GM23338 (cell line): ENCODE measurements at regions not wholly inside any gene's neighbourhood (a gene's known extent, or its start where the extent isn't known, plus 50 kb on each side); places are given as distances from the start of the nearest gene placed in this dataset.

Source experiments
- ATAC-seq: fragments of 200-7000 bp; cut with Tn5 transposase; 3 replicates; pipeline ENCODE4 v1.9.1; 2020
- DNase-seq: peaks from one replicate; pipeline ENCODE4 v3.0.0-alpha.2; 2015; ENCODE audit warnings: low spot score
- H2AFZ ChIP-seq: fragments of 200-600 bp; sonication (generic); 2 replicates; pipeline ENCODE4 v1.8.0; 2016; ENCODE audit warnings: antibody characterized with exemption, mild to moderate bottlenecking, moderate library complexity
- H3F3A ChIP-seq: fragments of 200-600 bp; sonication (generic); replicated peaks from 2 replicates; pipeline ENCODE4 v1.8.0; 2017; ENCODE audit warnings: antibody characterized with exemption, mixed run types, low read depth
- H3K27ac ChIP-seq: fragments of 200-600 bp; sonication (generic); 2 replicates; pipeline ENCODE4 v1.6.1; 2016; ENCODE audit warnings: low read depth
- H3K27me3 ChIP-seq: fragments of 200-600 bp; sonication (generic); 2 replicates; pipeline ENCODE4 v1.8.0; 2016; ENCODE audit warnings: mild to moderate bottlenecking, mixed run types, moderate library complexity; ENCODE audit not compliant: insufficient read depth
- H3K36me3 ChIP-seq: fragments of 200-600 bp; sonication (generic); 2 replicates; pipeline ENCODE4 v1.8.0; 2016; ENCODE audit warnings: mild to moderate bottlenecking; ENCODE audit not compliant: insufficient read depth
- H3K4me1 ChIP-seq: fragments of 200-600 bp; sonication (generic); 2 replicates; pipeline ENCODE4 v1.8.0; 2016; ENCODE audit warnings: mild to moderate bottlenecking, moderate library complexity; ENCODE audit not compliant: insufficient read depth
- H3K4me2 ChIP-seq: fragments of 200-600 bp; sonication (generic); 2 replicates; pipeline ENCODE4 v1.7.1; 2017; ENCODE audit warnings: mixed run types
- H3K4me3 ChIP-seq: fragments of 200-600 bp; sonication (generic); 2 replicates; pipeline ENCODE4 v1.6.1; 2016; ENCODE audit warnings: mixed run types
- H3K79me2 ChIP-seq: fragments of 200-600 bp; sonication (generic); replicated peaks from 2 replicates; pipeline ENCODE4 v1.8.0; 2017; ENCODE audit warnings: mild to moderate bottlenecking; ENCODE audit not compliant: insufficient read depth
- H3K9me2 ChIP-seq: fragments of 200-600 bp; sonication (generic); 2 replicates; pipeline ENCODE4 v1.8.0; 2017; ENCODE audit not compliant: insufficient read depth
- H4K20me1 ChIP-seq: fragments of 200-600 bp; sonication (generic); replicated peaks from 2 replicates; pipeline ENCODE4 v1.8.0; 2017; ENCODE audit warnings: mild to moderate bottlenecking; ENCODE audit not compliant: insufficient read depth
- H3K27ac Mint-ChIP-seq: 2 replicates; pipeline ENCODE4 v1.8.0; 2020; ENCODE audit warnings: inconsistent platforms, mild to moderate bottlenecking, moderate library complexity, mixed read lengths
- H3K27me3 Mint-ChIP-seq: 3 replicates; pipeline ENCODE4 v1.8.0; 2022; ENCODE audit warnings: low read depth, mild to moderate bottlenecking, moderate library complexity, mixed read lengths, inconsistent platforms; ENCODE audit not compliant: insufficient read depth, poor library complexity
- H3K36me3 Mint-ChIP-seq: 3 replicates; pipeline ENCODE4 v1.8.0; 2021; ENCODE audit warnings: low read depth, mild to moderate bottlenecking, inconsistent platforms, moderate library complexity, mixed read lengths
- H3K4me1 Mint-ChIP-seq: 3 replicates; pipeline ENCODE4 v1.8.0; 2020; ENCODE audit warnings: mild to moderate bottlenecking, inconsistent platforms, mixed read lengths
- H3K4me3 Mint-ChIP-seq: 3 replicates; pipeline ENCODE4 v1.8.0; 2021; ENCODE audit warnings: moderate library complexity, mild to moderate bottlenecking, inconsistent platforms, mixed read lengths
- H3K9me3 Mint-ChIP-seq: 3 replicates; pipeline ENCODE4 v1.8.0; 2020; ENCODE audit warnings: moderate library complexity, mild to moderate bottlenecking, inconsistent platforms, mixed read lengths
- CREB1 ChIP-seq: fragments of 250-450 bp; sonication (Bioruptor Pico); IDR thresholded peaks from 2 replicates; pipeline ENCODE4 v1.5.0; 2020; ENCODE audit warnings: low read depth, mild to moderate bottlenecking, moderate library complexity
- EZH2 ChIP-seq: fragments of 200-600 bp; sonication (generic); IDR thresholded peaks from one replicate; pipeline ENCODE4 v1.8.0; 2017; ENCODE audit warnings: antibody characterized with exemption, mild to moderate bottlenecking, low read depth; ENCODE audit not compliant: unreplicated experiment
- EZH2phosphoT487 ChIP-seq: fragments of 200-600 bp; sonication (generic); IDR thresholded peaks from one replicate; pipeline ENCODE4 v1.8.1; 2018; ENCODE audit warnings: antibody characterized with exemption; ENCODE audit not compliant: unreplicated experiment
- JUNB ChIP-seq: IDR thresholded peaks from one replicate; pipeline ENCODE4 v1.6.1; 2016; ENCODE audit warnings: antibody characterized with exemption; ENCODE audit not compliant: unreplicated experiment
- NANOG ChIP-seq: IDR thresholded peaks from 2 replicates; pipeline ENCODE4 v1.6.1; 2016; ENCODE audit warnings: antibody characterized with exemption, borderline replicate concordance
- POLR2AphosphoS5 ChIP-seq: IDR thresholded peaks from 2 replicates; pipeline ENCODE4 v1.6.1; 2016; ENCODE audit warnings: antibody characterized with exemption, low read depth
- STAT1 ChIP-seq: IDR thresholded peaks from one replicate; pipeline ENCODE4 v1.6.1; 2016; ENCODE audit warnings: antibody characterized with exemption; ENCODE audit not compliant: unreplicated experiment
- ZNF114 ChIP-seq: fragments of 250-450 bp; sonication (Bioruptor Pico); IDR thresholded peaks from 2 replicates; pipeline ENCODE4 v1.5.0; 2020; ENCODE audit warnings: mild to moderate bottlenecking, moderate library complexity
- ZNF331 ChIP-seq: fragments of 250-450 bp; sonication (Bioruptor Pico); IDR thresholded peaks from 2 replicates; pipeline ENCODE4 v1.5.0; 2020; ENCODE audit warnings: low read depth, mild to moderate bottlenecking, moderate library complexity
- TF ChIP-seq, protein P1 (sequence below): IDR thresholded peaks from 2 replicates; pipeline ENCODE4 v1.6.1; 2016; ENCODE audit warnings: antibody characterized with exemption
- TF ChIP-seq, protein P2 (sequence below): fragments of 250-450 bp; sonication (Bioruptor Pico); IDR thresholded peaks from 2 replicates; pipeline ENCODE4 v1.5.0; 2020; ENCODE audit warnings: mild to moderate bottlenecking, moderate library complexity
- TF ChIP-seq, protein P3 (sequence below): IDR thresholded peaks from one replicate; pipeline ENCODE4 v1.6.1; 2018; ENCODE audit warnings: antibody characterized with exemption; ENCODE audit not compliant: unreplicated experiment

DNA sequence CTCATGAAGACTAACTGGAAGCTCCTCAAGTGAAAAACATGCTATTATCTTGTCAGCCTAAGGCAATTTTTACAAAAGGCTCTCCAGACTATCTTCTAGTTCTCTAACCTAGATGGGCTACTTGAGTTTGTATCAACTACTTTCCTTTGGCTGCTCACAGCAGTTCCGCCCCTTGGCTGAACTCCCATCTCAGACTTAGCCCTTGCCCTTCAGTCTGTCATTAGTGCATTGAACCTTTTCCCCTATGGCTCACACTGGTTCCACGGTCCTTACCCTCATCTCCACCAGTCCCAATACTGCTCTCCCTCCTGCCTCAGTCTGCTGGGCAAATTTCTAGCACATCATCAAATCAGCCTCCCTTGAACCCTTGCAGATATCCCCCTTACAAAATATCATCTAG lies 362.3 kb downstream of the PPP1R2C start (continued):
- TF ChIP-seq STAT1 (no peak), EZH2 (no peak)
- TF ChIP-seq, protein P1, sequence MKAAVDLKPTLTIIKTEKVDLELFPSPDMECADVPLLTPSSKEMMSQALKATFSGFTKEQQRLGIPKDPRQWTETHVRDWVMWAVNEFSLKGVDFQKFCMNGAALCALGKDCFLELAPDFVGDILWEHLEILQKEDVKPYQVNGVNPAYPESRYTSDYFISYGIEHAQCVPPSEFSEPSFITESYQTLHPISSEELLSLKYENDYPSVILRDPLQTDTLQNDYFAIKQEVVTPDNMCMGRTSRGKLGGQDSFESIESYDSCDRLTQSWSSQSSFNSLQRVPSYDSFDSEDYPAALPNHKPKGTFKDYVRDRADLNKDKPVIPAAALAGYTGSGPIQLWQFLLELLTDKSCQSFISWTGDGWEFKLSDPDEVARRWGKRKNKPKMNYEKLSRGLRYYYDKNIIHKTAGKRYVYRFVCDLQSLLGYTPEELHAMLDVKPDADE, result no peak

DNA sequence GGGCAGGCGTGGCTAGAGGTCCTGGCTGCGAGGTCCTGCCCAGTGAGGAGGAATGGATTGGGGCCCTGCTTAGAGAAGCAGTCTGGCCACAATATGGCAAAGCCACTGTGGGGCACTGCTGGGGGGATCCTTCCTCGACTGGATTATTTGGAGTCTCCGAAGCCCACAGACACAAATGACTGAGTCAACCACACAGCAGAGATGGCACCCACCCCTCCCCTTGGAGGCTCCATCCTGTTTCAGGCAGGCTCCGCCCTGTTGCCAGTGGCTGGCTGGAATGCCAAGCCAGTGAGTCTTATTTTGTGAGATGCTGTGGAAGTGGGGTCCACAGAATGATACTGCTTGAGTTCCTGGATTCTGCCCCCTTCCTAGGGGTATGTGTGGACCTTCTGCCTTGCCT lies 363.9 kb downstream of the PPP1R2C start:
- TF ChIP-seq JUNB, result no peak
- no peak for TF ChIP-seq EZH2phosphoT487
- no peak for TF ChIP-seq EZH2
- TF ChIP-seq STAT1, result no peak
- TF ChIP-seq, protein P1, result no peak
- TF ChIP-seq POLR2AphosphoS5, result no peak
- TF ChIP-seq, protein P2, sequence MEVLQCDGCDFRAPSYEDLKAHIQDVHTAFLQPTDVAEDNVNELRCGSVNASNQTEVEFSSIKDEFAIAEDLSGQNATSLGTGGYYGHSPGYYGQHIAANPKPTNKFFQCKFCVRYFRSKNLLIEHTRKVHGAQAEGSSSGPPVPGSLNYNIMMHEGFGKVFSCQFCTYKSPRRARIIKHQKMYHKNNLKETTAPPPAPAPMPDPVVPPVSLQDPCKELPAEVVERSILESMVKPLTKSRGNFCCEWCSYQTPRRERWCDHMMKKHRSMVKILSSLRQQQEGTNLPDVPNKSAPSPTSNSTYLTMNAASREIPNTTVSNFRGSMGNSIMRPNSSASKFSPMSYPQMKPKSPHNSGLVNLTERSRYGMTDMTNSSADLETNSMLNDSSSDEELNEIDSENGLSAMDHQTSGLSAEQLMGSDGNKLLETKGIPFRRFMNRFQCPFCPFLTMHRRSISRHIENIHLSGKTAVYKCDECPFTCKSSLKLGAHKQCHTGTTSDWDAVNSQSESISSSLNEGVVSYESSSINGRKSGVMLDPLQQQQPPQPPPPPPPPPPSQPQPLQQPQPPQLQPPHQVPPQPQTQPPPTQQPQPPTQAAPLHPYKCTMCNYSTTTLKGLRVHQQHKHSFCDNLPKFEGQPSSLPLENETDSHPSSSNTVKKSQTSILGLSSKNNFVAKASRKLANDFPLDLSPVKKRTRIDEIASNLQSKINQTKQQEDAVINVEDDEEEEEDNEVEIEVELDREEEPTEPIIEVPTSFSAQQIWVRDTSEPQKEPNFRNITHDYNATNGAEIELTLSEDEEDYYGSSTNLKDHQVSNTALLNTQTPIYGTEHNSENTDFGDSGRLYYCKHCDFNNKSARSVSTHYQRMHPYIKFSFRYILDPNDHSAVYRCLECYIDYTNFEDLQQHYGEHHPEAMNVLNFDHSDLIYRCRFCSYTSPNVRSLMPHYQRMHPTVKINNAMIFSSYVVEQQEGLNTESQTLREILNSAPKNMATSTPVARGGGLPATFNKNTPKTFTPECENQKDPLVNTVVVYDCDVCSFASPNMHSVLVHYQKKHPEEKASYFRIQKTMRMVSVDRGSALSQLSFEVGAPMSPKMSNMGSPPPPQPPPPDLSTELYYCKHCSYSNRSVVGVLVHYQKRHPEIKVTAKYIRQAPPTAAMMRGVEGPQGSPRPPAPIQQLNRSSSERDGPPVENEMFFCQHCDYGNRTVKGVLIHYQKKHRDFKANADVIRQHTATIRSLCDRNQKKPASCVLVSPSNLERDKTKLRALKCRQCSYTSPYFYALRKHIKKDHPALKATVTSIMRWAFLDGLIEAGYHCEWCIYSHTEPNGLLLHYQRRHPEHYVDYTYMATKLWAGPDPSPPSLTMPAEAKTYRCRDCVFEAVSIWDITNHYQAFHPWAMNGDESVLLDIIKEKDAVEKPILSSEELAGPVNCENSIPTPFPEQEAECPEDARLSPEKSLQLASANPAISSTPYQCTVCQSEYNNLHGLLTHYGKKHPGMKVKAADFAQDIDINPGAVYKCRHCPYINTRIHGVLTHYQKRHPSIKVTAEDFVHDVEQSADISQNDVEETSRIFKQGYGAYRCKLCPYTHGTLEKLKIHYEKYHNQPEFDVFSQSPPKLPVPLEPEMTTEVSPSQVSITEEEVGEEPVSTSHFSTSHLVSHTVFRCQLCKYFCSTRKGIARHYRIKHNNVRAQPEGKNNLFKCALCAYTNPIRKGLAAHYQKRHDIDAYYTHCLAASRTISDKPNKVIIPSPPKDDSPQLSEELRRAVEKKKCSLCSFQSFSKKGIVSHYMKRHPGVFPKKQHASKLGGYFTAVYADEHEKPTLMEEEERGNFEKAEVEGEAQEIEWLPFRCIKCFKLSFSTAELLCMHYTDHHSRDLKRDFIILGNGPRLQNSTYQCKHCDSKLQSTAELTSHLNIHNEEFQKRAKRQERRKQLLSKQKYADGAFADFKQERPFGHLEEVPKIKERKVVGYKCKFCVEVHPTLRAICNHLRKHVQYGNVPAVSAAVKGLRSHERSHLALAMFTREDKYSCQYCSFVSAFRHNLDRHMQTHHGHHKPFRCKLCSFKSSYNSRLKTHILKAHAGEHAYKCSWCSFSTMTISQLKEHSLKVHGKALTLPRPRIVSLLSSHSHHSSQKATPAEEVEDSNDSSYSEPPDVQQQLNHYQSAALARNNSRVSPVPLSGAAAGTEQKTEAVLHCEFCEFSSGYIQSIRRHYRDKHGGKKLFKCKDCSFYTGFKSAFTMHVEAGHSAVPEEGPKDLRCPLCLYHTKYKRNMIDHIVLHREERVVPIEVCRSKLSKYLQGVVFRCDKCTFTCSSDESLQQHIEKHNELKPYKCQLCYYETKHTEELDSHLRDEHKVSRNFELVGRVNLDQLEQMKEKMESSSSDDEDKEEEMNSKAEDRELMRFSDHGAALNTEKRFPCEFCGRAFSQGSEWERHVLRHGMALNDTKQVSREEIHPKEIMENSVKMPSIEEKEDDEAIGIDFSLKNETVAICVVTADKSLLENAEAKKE (CRISPR knock-in tag), result no peak
- TF ChIP-seq NANOG, result no peak
- TF ChIP-seq ZNF114 (CRISPR knock-in tag), result no peak
- no peak for TF ChIP-seq CREB1
- TF ChIP-seq, protein P3, sequence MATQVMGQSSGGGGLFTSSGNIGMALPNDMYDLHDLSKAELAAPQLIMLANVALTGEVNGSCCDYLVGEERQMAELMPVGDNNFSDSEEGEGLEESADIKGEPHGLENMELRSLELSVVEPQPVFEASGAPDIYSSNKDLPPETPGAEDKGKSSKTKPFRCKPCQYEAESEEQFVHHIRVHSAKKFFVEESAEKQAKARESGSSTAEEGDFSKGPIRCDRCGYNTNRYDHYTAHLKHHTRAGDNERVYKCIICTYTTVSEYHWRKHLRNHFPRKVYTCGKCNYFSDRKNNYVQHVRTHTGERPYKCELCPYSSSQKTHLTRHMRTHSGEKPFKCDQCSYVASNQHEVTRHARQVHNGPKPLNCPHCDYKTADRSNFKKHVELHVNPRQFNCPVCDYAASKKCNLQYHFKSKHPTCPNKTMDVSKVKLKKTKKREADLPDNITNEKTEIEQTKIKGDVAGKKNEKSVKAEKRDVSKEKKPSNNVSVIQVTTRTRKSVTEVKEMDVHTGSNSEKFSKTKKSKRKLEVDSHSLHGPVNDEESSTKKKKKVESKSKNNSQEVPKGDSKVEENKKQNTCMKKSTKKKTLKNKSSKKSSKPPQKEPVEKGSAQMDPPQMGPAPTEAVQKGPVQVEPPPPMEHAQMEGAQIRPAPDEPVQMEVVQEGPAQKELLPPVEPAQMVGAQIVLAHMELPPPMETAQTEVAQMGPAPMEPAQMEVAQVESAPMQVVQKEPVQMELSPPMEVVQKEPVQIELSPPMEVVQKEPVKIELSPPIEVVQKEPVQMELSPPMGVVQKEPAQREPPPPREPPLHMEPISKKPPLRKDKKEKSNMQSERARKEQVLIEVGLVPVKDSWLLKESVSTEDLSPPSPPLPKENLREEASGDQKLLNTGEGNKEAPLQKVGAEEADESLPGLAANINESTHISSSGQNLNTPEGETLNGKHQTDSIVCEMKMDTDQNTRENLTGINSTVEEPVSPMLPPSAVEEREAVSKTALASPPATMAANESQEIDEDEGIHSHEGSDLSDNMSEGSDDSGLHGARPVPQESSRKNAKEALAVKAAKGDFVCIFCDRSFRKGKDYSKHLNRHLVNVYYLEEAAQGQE, result no peak
- TF ChIP-seq ZNF331 (CRISPR knock-in tag), result no peak
- no peak for ATAC-seq

More for the DNA sequence above, 363.9 kb downstream of the PPP1R2C start:
- Mint-ChIP-seq H3K27me3 (peaks cover 2% of the 10 kb centered on the region), H3K36me3 (peaks cover 6% of the 10 kb centered on the region; the same call in 2 of the 3 replicates), H3K4me1 (no peaks in the 10 kb centered on the region), H3K9me3 (no peaks in the 10 kb centered on the region; the same call in 1 of the 3 replicates), H3K27ac (no peak overlapping the region), H3K4me3 (no peak overlapping the region)
- Histone ChIP-seq H3K36me3 (no peaks in the 10 kb centered on the region), H4K20me1 (no peaks in the 10 kb centered on the region), H3K79me2 (no peaks in the 10 kb centered on the region), H3K27ac (no peak overlapping the region), H3F3A (no peaks in the 10 kb centered on the region), H3K27me3 (no peaks in the 10 kb centered on the region), H3K4me3 (no peak overlapping the region), H3K4me1 (no peaks in the 10 kb centered on the region), H3K9me2 (no peaks in the 10 kb centered on the region), H2AFZ (no peak overlapping the region), H3K4me2 (no peak overlapping the region)
- no peak for DNase-seq
